HepG2 (cell line): ENCODE measurements at regions not wholly inside any gene's neighbourhood (a gene's known extent, or its start where the extent isn't known, plus 50 kb on each side); places are given as distances from the start of the nearest gene placed in this dataset.
A peak's percentile ranks its signal among the peaks of the same experiment; 100 is the strongest.

Source experiments
- ATAC-seq: fragments of 200-7000 bp; cut with Tn5 transposase; 3 replicates; pipeline ENCODE4 v1.9.1; 2020; ENCODE audit warnings: mild to moderate bottlenecking, moderate library complexity
- BruUV-seq: library from RNA; stranded (reverse); fragments of 400-500 nt; replicated peaks from 2 replicates; lab custom pipeline; 2021; lab: Mats Ljungman, UMichigan
- CTCF ChIA-PET: fragments of 300-600 bp; formaldehyde crosslinking; extraction: SDS; loops from one replicate; lab custom pipeline; 2021; ENCODE audit warnings: low total read pairs, inconsistent platforms, low intra/inter-chr PET ratio; lab: Yijun Ruan, JAX
- POLR2A ChIA-PET: fragments of 350-600 bp; sonication (Branson Sonifier 250); formaldehyde crosslinking; loops from one replicate; lab custom pipeline; 2020; ENCODE audit warnings: antibody characterized with exemption, inconsistent platforms; lab: Yijun Ruan, JAX
- DNase-seq: peaks from one replicate; pipeline ENCODE4 v3.0.0-alpha.2; 2015; ENCODE audit warnings: low spot score
- FAIRE-seq: peaks from 3 replicates; lab custom pipeline; 2011; peaks lifted over from hg19 to GRCh38; lab: Jason Lieb, UNC
- H2AFZ ChIP-seq: one replicate; pipeline ENCODE4 v1.6.1; 2011; ENCODE audit warnings: low read length, inconsistent platforms
- H3K27ac ChIP-seq: fragments of 300-600 bp; 3 replicates; pipeline ENCODE4 v1.8.0; 2011; ENCODE audit warnings: mixed run types, mild to moderate bottlenecking, mixed read lengths, low read length, inconsistent platforms; ENCODE audit not compliant: insufficient read depth; ENCODE audit errors: extremely low read length
- H3K27me3 ChIP-seq, 2 experiments: fragments of 200-600 bp in 1 of 2; 2 replicates in 1 of 2; 3 replicates in 1 of 2; pipeline versions ENCODE4 v1.6.0 to v1.8.0; 2011; ENCODE audit warnings: low read length in 2 of 2, mild to moderate bottlenecking in 2 of 2, moderate library complexity in 2 of 2, inconsistent platforms in 1 of 2; ENCODE audit not compliant: insufficient read depth in 2 of 2, control insufficient read depth in 1 of 2
- H3K36me3 ChIP-seq, 2 experiments: fragments of 200-600 bp in 1 of 2; replicated peaks in 1 of 2; 2 replicates in 1 of 2; 3 replicates in 1 of 2; pipeline versions ENCODE4 v1.5.1 to v1.8.0; 2011; ENCODE audit warnings: low read length in 2 of 2, inconsistent platforms in 1 of 2; ENCODE audit not compliant: insufficient read depth in 2 of 2, control insufficient read depth in 1 of 2
- H3K4me1 ChIP-seq: 2 replicates; pipeline ENCODE4 v1.5.1; 2012; ENCODE audit warnings: low read length, inconsistent platforms; ENCODE audit not compliant: insufficient read depth
- H3K4me2 ChIP-seq: 2 replicates; pipeline ENCODE4 v1.6.0; 2011; ENCODE audit warnings: low read depth, low read length, inconsistent platforms
- H3K4me3 ChIP-seq, 3 experiments: fragments of 200-600 bp in 1 of 3; sonication (generic), shearing (Covaris generic) in 1 of 3; replicated peaks in 1 of 3; 2 replicates each; pipeline ENCODE4 v1.5.1; 2011 to 2016; ENCODE audit warnings: low read length in 3 of 3, inconsistent platforms in 2 of 3, low read depth in 2 of 3, mild to moderate bottlenecking in 2 of 3, control low read depth in 1 of 3, mixed read lengths in 1 of 3; ENCODE audit not compliant: insufficient read depth in 1 of 3
- H3K79me2 ChIP-seq: one replicate; pipeline ENCODE4 v1.6.1; 2011; ENCODE audit warnings: low read length, inconsistent platforms; ENCODE audit not compliant: insufficient read depth
- H3K9ac ChIP-seq: 2 replicates; pipeline ENCODE4 v1.6.0; 2011; ENCODE audit warnings: mild to moderate bottlenecking, low read depth, low read length, inconsistent platforms; ENCODE audit not compliant: insufficient read depth
- H3K9me3 ChIP-seq: 2 replicates; pipeline ENCODE4 v1.5.1; 2012; ENCODE audit warnings: mild to moderate bottlenecking, low read length
- H4K20me1 ChIP-seq: 2 replicates; pipeline ENCODE4 v1.6.0; 2011; ENCODE audit warnings: inconsistent platforms, mild to moderate bottlenecking, low read length, moderate library complexity; ENCODE audit not compliant: insufficient read depth
- GTF3A ChIP-seq: sonication (generic); formaldehyde crosslinking; conservative IDR thresholded peaks from 2 replicates; pipeline ENCODE4 v1.4.0; 2020; ENCODE audit warnings: mild to moderate bottlenecking, missing genetic modification reagents
- HOXA5 ChIP-seq: sonication (generic); formaldehyde crosslinking; IDR thresholded peaks from 2 replicates; pipeline ENCODE4 v1.4.0; 2020; ENCODE audit warnings: missing genetic modification reagents
- MIER2 ChIP-seq: IDR thresholded peaks from 2 replicates; pipeline ENCODE4 v1.6.1; 2016; ENCODE audit warnings: missing biosample characterization, missing genetic modification reagents
- NFYC ChIP-seq: IDR thresholded peaks from 2 replicates; pipeline ENCODE4 v1.6.1; 2016; ENCODE audit warnings: missing genetic modification reagents, missing compliant biosample characterization
- NKX3-1 ChIP-seq: sonication (generic); formaldehyde crosslinking; IDR thresholded peaks from 2 replicates; pipeline ENCODE4 v1.5.0; 2020; ENCODE audit warnings: missing genetic modification reagents
- NR2F1 ChIP-seq, 2 experiments: fragments of 450-650 bp in 1 of 2; formaldehyde crosslinking in 1 of 2; IDR thresholded peaks; 2 replicates each; pipeline versions ENCODE4 v1.5.0 to v1.6.1; 2016 to 2020; ENCODE audit warnings: mild to moderate bottlenecking in 1 of 2, missing compliant biosample characterization in 1 of 2, missing genetic modification reagents in 1 of 2, moderate library complexity in 1 of 2
- SP2 ChIP-seq: sonication (generic); formaldehyde crosslinking; IDR thresholded peaks from 2 replicates; pipeline ENCODE4 v1.5.1; 2020; ENCODE audit warnings: mild to moderate bottlenecking, missing genetic modification reagents
- YY1 ChIP-seq: IDR thresholded peaks from 2 replicates; pipeline ENCODE4 v1.6.1; 2011; ENCODE audit warnings: low read length, low read depth, moderate library complexity, mild to moderate bottlenecking; ENCODE audit not compliant: insufficient read depth, insufficient replicate concordance
- ZC3H13 ChIP-seq: sonication (generic); formaldehyde crosslinking; IDR thresholded peaks from 2 replicates; pipeline ENCODE4 v1.8.1; 2023; ENCODE audit warnings: mild to moderate bottlenecking, missing genetic modification reagents, moderate library complexity
- ZNF30 ChIP-seq: sonication (generic); formaldehyde crosslinking; IDR thresholded peaks from 2 replicates; pipeline ENCODE4 v1.5.0; 2020; ENCODE audit warnings: mild to moderate bottlenecking, missing genetic modification reagents
- ZNF564 ChIP-seq: sonication (generic); formaldehyde crosslinking; IDR thresholded peaks from 2 replicates; pipeline ENCODE4 v1.8.1; 2023; ENCODE audit warnings: mild to moderate bottlenecking, missing genetic modification reagents
- WGBS: methylation state at CpG from one replicate; pipeline ENCODE4 v1.1.6; 2017; ENCODE audit warnings: low lambda C conversion rate; 5-methylcytosine and 5-hydroxymethylcytosine counted together
- in situ Hi-C: cut with HindIII; loops from 2 replicates; pipeline ENCODE4 v1.10.0; 2017; ENCODE audit warnings: low pct_unique_long_range_greater_than_20kb; ENCODE audit not compliant: extremely low pct_ligation_motif_present
- intact Hi-C: fragments of 100-400 bp; cut with micrococcal nuclease; formaldehyde crosslinking; loops from one replicate; pipeline ENCODE4 v1.10.0; 2022; ENCODE audit not compliant: unreplicated experiment
- TF ChIP-seq, protein P1 (sequence below): sonication (generic); formaldehyde crosslinking; IDR thresholded peaks from 2 replicates; pipeline ENCODE4 v1.4.0; 2020; ENCODE audit warnings: missing genetic modification reagents, borderline replicate concordance
- TF ChIP-seq, protein P2 (sequence below): sonication (generic); formaldehyde crosslinking; IDR thresholded peaks from one replicate; pipeline ENCODE4 v1.5.1; 2020; ENCODE audit warnings: mild to moderate bottlenecking, missing genetic modification reagents; ENCODE audit errors: not compliant biosample characterization

DNA sequence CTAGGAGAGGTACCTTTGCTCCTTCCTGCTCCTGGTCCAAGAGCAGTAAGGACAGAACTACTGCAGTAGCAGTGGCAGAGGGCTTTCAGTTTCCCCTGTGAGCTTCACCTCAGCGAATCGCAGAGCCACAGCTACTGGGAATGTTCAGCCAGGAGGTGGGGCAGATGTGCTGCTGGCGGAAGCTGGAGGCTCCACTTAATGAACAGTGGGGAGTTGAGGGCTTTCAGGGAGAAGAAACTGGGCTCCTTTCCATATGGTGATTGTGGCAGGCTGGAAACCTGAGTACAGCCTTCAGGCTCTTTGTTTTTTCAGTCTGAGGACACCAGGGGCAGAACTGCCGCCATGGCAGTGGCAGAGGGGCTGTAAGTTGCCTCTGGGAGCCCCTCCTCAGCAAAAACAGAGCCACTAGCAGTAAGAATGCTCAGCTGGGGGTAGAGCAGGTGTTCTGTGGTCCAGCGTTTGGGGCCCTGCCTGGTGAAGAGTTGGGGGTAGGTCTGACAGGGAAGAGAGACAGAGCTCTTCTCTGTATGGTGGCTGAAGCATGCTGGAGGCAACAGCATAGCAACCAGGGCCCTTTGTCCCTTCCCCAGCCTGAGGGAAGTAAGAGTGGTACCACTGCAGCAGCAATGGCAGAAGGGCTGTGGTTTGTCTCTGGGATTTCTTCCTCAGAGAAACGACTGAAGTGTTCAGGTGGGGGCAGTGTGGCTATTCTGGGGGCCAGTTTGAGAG is 106.0 kb upstream of the GRXCR1 start:
- Histone ChIP-seq H3K27me3 (no peaks in the 10 kb centered on the region), H3K4me2 (no peak overlapping the region), H3K9me3 (no peaks in the 10 kb centered on the region), H3K9ac (no peak overlapping the region), H3K36me3 (no peaks in the 10 kb centered on the region), H4K20me1 (no peaks in the 10 kb centered on the region), H3K4me3 (no peak overlapping the region), H3K79me2 (no peaks in the 10 kb centered on the region), H3K4me1 (no peaks in the 10 kb centered on the region), H3K27ac (no peak overlapping the region), H2AFZ (no peak overlapping the region)
- DNase-seq (no peak), ATAC-seq (peak; percentile 43; the same call in 2 of the 3 replicates), FAIRE-seq (no peak)
- ChIA-PET POLR2A (no interaction called here), CTCF (no interaction called here)
- 20% methylated on average over 5 of the region's 6 CpGs for WGBS
- intact Hi-C loops = no loop called here
- in situ Hi-C loops = no loop called here
- BruUV-seq = no TSS peak
- TF ChIP-seq, protein P1, sequence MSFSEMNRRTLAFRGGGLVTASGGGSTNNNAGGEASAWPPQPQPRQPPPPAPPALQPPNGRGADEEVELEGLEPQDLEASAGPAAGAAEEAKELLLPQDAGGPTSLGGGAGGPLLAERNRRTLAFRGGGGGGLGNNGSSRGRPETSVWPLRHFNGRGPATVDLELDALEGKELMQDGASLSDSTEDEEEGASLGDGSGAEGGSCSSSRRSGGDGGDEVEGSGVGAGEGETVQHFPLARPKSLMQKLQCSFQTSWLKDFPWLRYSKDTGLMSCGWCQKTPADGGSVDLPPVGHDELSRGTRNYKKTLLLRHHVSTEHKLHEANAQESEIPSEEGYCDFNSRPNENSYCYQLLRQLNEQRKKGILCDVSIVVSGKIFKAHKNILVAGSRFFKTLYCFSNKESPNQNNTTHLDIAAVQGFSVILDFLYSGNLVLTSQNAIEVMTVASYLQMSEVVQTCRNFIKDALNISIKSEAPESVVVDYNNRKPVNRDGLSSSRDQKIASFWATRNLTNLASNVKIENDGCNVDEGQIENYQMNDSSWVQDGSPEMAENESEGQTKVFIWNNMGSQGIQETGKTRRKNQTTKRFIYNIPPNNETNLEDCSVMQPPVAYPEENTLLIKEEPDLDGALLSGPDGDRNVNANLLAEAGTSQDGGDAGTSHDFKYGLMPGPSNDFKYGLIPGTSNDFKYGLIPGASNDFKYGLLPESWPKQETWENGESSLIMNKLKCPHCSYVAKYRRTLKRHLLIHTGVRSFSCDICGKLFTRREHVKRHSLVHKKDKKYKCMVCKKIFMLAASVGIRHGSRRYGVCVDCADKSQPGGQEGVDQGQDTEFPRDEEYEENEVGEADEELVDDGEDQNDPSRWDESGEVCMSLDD = no peak
- no peak for TF ChIP-seq HOXA5 (CRISPR knock-in tag)
- TF ChIP-seq, protein P2, sequence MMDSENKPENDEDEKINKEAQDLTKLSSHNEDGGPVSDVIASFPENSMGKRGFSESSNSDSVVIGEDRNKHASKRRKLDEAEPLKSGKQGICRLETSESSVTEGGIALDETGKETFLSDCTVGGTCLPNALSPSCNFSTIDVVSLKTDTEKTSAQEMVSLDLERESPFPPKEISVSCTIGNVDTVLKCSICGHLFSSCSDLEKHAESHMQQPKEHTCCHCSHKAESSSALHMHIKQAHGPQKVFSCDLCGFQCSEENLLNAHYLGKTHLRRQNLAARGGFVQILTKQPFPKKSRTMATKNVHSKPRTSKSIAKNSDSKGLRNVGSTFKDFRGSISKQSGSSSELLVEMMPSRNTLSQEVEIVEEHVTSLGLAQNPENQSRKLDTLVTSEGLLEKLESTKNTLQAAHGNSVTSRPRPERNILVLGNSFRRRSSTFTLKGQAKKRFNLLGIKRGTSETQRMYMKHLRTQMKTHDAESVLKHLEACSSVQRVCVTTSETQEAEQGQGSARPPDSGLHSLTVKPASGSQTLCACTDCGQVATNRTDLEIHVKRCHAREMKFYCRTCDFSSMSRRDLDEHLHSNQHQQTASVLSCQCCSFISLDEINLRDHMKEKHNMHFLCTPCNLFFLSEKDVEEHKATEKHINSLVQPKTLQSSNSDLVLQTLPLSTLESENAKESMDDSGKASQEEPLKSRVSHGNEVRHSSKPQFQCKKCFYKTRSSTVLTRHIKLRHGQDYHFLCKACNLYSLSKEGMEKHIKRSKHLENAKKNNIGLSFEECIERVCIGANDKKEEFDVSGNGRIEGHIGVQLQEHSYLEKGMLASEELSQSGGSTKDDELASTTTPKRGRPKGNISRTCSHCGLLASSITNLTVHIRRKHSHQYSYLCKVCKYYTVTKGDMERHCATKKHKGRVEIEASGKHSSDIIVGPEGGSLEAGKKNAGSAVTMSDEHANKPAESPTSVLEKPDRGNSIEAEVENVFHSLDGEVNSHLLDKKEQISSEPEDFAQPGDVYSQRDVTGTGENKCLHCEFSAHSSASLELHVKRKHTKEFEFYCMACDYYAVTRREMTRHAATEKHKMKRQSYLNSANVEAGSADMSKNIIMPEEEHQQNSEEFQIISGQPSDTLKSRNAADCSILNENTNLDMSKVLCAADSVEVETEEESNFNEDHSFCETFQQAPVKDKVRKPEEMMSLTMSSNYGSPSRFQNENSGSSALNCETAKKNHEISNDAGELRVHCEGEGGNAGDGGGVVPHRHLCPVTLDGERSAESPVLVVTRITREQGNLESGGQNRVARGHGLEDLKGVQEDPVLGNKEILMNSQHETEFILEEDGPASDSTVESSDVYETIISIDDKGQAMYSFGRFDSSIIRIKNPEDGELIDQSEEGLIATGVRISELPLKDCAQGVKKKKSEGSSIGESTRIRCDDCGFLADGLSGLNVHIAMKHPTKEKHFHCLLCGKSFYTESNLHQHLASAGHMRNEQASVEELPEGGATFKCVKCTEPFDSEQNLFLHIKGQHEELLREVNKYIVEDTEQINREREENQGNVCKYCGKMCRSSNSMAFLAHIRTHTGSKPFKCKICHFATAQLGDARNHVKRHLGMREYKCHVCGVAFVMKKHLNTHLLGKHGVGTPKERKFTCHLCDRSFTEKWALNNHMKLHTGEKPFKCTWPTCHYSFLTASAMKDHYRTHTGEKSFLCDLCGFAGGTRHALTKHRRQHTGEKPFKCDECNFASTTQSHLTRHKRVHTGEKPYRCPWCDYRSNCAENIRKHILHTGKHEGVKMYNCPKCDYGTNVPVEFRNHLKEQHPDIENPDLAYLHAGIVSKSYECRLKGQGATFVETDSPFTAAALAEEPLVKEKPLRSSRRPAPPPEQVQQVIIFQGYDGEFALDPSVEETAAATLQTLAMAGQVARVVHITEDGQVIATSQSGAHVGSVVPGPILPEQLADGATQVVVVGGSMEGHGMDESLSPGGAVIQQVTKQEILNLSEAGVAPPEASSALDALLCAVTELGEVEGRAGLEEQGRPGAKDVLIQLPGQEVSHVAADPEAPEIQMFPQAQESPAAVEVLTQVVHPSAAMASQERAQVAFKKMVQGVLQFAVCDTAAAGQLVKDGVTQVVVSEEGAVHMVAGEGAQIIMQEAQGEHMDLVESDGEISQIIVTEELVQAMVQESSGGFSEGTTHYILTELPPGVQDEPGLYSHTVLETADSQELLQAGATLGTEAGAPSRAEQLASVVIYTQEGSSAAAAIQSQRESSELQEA (CRISPR knock-in tag) = no peak
- TF ChIP-seq NKX3-1 (CRISPR knock-in tag) = no peak
- TF ChIP-seq SP2 (CRISPR knock-in tag) = no peak
- TF ChIP-seq NFYC (CRISPR knock-in tag) = no peak
- no peak for TF ChIP-seq NR2F1 (CRISPR knock-in tag; IDR thresholded peaks at IDR 0.05)
- TF ChIP-seq GTF3A = no peak
- TF ChIP-seq ZNF564 (CRISPR knock-in tag) = no peak
- no peak for TF ChIP-seq ZC3H13
- no peak for TF ChIP-seq ZNF30 (CRISPR knock-in tag)
- no peak for TF ChIP-seq YY1
- no peak for TF ChIP-seq MIER2 (CRISPR knock-in tag)
